HG03520 (cell line): ENCODE measurements at regions not wholly inside any gene's neighbourhood (a gene's known extent, or its start where the extent isn't known, plus 50 kb on each side); places are given as distances from the start of the nearest gene placed in this dataset.
"Not testable (repeated sequence)": the region's sequence is repeated elsewhere in the genome, so short reads cannot be mapped to it uniquely, and the experiment has no call there.

Source experiments
- ATAC-seq: cut with Tn5 transposase; IDR thresholded peaks from one replicate; pipeline ENCODE4 v1.9.1; 2021; ENCODE audit warnings: mild to moderate bottlenecking, moderate library complexity; ENCODE audit not compliant: unreplicated experiment

DNA sequence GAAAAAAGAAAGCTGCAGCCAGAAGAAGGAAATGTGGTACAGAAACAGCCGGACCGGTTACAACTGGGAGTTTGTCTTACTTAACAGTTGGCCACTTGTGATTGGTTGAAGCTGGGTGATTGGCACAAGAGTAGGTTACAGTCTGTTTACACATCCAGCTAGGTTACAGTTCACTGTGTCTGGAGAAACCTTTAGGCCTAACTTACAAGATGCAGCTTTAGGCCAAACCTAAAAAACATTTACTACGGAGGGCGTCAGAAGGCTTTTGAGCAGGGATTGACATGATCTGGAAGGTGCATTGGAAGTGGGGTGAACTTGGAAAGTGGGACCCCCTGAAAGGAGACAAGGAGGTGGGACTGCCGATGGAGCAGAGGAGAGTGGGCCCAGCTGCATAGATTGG, 122.3 kb downstream of the BANF2 start:
- ATAC-seq = no peak

DNA sequence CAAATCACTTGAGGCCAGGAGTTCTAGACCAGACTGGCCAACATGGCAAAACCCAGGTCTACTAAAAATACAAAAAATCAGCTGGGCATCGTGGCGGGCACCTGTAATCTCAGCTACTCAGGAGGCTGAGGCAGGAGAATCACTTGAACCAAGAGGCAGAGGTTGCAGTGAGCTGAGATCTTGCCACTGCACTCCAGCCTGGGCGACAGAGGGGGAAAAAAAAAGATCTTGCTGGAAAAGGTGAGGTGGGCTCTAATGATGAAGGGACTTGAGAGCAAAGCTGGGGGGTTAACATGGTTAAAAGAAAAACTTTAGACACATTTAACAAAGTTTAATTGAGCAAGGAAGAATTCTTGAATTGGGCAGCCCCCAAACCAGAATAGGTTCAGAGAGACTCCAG, 121.8 kb downstream of the BANF2 start:
- ATAC-seq = not testable (repeated sequence)

DNA sequence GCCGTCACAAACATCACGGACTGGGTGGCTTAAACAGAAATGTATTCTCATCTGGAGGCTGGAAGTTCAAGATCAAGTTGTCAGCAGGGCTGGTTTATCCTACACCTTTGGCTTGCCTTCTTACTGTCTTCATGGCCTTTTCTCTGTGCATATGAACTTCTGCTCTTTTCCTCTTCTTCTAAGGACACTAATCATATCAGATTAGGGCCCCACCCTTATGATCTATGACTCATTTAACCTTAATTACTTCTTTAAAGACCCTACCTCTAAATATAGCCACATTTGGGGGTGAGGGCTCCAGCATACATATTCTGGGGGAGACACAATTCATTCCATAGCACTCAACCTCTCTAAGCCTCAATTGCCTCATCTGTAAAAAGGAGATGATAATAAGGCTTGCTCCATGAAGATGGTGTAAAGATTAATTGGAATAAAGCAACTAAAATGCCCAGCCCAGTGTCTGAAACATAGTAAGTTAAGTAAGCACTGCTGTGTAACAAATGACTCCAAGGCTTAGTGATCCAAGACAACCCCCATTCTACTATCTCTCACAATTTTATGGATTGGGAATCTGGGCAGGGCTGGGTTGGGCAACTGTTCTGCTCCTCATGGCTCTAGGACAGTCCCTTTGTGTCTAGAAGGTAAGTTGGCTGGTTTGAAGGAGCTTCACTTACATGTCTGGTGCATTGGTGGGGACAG, 119.8 kb downstream of the BANF2 start:
- no peak for ATAC-seq

DNA sequence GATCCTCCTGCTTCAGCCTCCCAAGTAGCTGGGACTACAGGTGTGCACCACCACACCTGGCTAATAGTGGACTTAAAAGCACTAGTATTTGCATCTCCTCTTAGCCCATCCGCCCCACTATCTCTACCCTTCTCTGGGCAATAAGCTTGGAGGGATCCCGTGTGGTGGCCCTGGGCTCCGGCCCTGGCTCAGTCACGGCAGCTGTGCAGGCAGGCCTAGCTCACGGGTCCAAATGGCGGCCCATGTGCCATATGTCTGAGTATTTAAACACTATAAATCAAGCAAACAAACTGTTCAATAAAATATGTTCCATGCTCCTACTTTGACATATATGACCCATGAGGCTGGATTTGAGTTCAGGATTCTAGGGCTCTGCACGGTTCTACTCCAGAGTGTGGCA, 118.4 kb downstream of the BANF2 start:
- no peak for ATAC-seq

DNA sequence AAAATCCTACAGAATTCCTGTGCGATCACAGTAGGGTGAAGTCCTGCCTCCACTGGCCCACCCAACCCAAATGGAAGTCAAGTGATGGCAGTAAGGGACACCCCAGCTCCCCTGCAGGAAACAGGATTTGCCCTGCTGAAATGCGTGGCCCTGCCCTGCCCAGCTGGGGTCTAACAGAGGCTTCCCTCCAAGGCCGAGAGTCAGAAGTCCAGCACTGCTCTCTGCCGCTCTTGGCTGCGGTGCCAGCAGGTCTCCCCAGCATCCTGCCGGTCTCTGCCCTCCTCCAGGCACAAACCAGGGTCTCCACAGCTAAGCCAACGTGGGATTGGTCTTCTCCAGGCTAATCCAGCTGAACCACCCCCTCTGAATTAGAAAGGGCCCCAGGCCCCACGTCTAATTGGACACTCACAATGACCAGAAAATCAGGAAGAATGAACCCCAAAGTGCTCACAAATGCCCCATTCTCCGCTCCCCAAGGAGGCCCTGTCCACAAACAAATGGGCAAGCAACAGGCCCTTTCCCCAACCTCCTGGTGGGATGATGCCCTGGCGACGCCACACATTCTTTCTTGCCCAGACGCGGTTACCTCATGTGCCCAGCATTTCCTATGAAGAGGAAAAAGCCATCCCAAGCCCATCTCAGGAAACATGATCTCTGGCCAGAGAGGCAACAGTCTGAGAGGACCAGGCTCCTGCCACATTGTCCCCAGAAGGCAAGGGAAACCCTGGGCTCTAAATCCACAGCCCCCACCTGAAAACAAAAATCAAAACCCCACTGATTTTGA, 117.2 kb downstream of the BANF2 start:
- no peak for ATAC-seq

DNA sequence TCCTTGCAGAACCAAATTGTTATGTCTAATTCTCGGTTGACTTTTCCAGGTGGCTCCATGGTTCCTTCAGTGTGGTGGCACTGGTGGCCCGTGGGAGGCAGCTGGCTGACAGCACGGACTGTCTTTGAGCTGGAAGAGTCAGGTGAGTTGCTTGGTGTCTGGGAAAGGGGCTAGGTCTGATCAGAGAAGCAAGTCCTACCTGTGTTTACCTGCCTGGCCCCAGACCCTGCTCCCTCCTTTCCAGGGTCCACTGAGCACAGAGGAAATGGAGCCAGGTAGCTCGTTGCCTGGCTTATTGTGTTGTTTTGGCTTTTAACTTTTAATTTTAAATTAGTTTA, 111.8 kb downstream of the BANF2 start:
- ATAC-seq = no peak

DNA sequence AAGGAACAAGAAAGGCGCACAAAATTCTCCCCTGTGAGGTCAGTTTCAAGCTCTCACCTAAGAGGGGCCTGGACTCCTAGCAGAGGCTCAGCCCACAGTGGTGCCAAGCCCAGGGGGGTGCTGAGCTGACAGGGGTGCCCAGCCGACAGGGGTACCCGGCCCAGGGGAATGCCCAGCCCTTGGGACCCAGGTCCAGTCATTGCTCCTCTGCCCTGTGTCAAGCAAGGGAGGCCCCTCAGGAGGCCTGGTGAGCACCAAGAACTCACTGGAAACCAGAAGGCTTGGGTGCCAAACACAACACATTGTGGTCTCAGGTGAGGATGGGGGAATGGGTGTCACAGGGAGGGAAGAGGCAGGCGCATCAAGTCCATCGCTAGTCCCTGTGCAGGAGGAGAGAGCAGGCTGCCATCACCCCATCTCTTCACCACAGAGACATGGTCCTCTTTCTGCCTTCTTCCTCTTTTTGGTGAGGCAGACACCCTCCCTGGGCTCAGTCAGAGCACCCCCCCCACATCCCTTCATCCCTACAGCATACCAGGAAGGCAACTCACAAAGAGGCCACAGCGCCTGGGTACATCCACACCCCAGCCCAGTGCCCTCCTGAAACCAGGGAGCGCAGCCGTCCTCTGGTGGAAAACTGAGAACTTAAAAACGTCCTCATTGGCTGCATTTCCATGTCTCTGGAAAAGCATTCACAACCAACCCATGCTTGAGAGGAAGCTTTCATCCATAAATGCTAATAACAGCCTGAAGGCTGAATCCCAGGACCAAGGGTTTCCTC, 111.3 kb downstream of the BANF2 start:
- ATAC-seq = no peak

DNA sequence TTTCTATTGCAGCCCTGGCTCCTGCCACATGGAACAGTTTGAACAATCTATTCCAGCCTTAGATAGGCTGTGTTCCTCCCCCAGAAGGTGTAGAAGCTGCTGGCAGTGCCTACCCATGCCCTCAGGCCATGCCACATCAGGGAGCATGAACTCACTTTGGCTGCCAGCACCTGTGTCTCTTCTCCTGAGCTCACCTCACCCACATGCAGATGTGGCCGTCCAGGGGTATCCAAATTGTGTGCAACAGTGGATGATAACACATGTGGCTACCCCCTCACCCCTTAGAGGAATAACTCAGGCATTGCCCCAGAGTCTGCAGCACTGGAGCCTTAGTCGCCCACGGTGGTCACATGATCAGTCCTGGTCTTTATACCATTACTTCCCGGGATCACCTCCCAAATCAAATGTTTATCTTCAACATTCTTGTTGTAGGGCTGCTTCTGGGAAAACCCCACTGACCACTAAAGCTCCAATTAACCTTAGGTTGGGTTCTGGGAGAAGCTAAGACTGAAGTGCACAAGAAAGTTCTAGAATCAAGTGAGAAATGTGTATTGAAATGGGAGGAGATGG, 110.4 kb downstream of the BANF2 start:
- ATAC-seq = no peak

DNA sequence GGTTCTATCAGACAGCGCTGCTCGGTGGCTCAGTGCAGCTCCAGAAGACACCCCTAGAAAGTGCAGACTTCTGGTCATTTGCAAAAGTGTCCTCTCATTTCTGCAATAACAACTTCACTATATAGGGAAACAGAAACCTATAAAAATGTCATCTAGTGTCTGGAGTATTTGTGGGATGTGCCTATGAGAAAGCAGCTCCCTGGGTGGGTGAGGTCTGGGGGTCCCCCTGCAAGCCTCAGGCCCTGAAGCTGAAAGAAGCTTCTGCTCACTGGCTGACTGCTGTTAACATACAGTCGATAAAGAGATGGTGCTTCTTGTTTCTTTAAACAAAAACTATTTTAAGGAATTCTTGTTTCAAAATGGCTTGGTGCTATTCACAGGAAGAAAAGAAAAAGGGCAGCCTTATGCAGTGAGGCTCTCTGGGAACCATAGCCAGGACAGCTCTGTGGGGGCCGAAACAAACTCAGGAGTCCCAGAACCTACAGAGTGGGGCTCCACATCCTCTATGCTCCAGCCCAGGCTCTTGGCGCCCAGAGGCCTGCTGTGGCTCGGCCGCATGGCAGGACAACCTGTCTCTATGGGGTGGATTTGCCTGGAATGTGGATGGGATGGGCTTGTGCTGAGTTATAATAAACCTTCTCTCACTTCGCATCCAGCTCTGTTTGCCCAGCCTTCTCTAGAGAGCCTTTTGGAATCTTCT, 109.7 kb downstream of the BANF2 start:
- no peak for ATAC-seq

DNA sequence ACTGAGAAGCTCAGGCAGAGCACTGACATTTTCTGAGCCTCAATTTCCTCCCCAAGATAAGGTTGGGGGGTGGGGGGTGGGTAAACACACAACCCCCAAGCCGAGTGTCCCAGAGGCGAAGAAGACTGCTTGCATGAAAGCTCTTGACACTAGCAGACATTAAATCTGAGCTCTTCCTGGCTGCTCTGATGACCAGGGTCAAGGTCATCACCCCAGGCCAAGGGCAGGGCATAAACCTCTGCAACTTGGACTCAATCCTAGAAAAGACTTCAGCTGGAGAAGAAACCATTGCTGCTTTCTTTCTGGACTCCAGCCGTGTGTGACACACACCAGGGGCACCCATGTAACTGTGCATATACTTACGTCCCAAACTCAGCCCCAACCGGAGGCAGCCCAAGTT, 109.0 kb downstream of the BANF2 start:
- no peak for ATAC-seq

DNA sequence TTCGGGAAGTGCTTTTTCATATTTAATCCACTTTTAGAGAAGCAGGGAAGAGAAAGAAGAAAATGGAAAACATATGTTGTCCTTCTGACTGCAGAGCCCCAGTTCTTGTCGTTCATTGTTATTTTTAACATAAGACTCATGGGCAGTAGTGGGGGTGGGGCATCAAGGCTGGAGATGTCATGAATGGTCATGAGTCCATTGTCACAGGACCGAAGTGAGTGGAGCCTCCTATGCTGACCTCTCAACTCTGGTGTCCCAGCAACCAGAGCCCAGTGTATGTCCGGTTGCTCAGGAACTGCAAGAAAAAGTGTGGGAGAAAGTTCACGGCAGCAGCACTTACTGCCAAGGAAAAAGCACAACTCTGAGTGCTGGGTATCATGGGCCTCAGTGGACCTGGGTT, 108.6 kb downstream of the BANF2 start:
- no peak for ATAC-seq

DNA sequence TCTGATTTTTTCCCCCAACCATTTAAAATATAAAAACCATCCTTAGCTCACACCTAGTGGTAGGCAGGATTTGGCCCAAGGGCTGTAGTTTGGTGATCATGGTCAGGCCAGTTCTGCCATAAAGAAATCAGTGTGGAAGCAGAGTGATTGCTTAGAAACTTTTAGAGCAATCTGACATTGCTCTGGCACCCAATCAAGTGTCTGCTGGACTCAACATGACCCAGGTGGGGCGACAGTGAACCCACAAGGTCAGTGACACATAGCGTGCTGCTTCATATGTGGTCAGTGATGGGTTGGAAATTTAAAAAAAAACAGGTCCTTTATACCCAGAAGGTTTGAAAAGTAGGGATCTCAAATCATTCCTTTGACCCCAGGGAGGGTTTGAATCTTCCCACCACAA, 107.9 kb downstream of the BANF2 start:
- ATAC-seq = no peak

DNA sequence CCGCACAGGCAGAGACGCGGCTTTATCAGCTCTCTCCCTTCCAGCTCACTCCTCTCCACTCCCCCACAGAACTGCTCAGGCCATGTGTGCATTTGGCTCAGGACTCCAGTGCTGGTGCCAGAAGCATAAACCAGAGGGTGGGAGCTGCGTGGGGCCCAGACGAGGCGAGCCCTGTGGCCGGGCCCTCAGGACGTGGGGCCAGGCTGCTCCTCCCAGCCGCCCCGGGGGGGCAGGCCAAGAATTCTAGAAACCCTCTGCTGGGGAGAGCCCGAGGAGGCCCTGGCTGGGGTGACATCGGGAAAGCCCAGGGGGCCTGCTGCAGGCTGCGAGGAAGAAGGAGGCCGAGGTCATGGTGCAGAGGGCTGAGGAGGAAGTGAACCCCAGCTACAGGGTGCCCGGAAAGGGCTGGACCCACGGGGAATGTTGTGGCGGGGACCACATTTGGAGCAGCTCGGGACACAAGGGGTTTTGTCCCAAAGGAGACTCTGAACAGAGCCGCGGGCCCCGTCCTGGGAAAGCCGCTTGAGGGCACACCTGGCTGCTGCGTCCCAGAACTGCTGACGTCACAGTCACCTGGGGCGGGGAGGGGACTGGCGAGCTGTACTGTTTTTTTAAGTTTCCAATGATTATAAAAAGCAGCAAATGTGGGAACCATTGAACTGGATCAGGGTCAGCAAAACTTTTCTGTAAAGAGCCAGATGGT, 107.1 kb downstream of the BANF2 start:
- no peak for ATAC-seq

DNA sequence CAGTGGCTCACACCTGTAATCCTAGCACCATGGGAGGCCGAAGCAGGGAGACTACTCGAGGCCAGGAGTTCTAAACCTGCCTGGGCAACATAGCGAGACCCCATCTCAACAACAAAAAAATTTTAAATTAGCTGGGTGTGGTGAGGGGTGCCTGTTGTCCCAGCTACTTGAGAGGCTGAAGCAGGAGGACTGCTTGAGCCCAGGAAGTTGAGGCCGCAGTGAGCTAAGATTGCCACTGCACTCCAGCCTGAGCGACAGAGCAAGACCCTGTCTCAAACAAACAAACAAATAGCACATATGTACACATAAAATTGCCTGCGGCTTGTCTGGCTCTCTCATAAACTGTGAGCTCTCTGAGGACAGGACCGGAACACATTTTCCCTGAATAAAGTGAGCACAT, 106.3 kb downstream of the BANF2 start:
- no peak for ATAC-seq

DNA sequence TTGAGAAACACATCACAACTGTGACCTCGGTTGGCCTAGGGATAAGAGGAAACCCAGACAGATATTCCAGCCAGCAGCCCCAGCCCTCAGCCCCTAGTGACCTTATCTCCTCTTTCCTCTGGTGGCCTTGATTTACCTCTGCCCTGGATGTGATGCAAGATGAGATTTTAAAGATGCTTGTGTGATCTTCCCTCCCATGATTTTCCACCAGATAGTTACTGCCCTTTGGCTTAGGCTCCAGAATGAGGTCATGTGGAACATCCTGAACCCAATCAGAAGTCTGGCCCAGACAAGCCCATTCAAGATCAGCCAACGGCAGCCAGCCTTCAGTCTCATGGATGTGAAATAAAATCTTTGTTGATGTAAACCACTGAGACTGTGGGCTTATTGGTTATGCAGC, 104.0 kb downstream of the BANF2 start:
- ATAC-seq = no peak

DNA sequence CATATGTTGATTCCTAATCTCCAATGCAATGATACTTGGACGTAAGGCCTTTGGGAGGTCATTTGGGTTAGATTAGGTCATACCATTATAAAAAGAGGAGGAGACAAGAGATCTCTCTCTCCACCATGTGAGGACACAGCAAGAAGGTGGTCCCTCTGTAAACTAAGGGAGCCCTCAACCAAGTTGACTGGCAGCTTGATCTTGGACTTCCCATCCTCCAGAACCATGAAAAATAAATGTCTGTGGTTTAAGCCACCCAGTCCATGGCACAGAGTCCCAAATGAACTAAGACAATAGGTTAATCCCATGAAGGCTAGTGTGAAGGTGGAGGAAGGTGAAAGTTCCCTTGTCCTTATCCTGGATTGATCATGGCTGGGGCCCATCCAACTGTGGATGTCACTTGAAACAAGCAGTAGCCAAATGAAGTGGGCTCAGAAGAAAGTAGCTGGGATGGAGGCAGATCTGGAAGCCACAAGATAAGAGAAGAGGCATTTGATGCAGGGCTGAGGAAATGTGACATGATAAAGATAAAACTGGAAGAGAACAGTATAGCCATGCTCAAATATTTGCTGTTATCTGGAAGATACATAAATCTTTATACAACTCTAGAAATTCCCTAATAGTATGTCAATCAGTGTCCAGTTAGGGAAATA, 99.9 kb downstream of the BANF2 start:
- ATAC-seq = no peak

DNA sequence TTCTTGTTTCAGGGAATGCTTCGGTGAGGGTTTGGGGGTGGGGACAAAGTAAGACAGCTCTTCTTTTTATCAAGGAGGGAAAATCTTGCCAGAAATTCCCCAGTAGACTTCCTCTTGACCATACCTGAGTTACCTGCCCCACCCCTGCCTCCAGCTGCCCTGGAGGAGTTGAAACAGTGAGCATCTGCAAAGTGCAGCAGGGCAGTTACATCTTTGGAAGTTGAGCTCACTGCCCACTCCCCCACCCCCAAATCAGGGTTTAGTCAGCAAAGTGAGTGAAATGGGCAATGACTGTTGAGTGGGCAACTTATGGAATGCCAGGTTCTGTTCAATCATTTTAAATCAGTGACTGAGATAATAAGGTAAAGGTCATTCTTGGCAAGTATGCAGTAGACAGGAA, 98.8 kb downstream of the BANF2 start:
- ATAC-seq = no peak

DNA sequence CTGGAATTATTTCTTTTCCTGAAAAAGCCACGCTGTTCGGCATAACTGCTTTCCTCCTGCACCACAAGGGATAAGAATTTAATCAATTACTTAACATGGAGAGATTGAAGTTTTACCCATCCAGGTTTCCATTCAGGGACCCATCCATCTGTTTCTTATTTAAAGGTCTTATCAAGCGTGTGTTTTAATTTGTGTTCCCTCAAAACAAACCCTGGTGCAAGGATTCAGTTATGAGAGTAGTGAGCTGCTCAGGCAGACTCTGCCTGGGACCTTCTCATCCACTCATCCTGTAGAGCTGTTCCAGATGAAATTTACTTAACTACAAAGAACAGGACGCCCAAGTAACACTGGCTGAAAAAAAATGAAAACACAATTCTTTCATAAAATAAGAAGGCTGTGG, 97.8 kb downstream of the BANF2 start:
- ATAC-seq = no peak

DNA sequence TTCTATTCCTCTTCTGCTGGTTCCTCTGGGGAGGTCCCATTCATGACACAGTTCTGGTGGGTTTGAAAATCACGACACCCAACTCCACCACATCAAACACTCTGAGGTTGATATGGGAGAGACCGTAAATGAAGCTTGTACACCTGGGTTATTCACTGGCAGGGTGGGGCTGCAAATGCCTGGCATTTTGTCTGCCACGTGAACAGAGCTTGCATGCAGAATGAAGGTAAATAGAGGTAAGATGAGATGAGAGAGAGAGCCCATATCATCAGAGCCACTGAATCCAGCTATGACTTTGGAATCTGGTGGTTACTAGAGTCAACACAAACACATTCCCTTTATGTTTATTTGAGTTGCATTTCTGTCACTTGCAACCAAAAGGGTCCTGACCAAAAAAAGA, 97.4 kb downstream of the BANF2 start:
- ATAC-seq = no peak

DNA sequence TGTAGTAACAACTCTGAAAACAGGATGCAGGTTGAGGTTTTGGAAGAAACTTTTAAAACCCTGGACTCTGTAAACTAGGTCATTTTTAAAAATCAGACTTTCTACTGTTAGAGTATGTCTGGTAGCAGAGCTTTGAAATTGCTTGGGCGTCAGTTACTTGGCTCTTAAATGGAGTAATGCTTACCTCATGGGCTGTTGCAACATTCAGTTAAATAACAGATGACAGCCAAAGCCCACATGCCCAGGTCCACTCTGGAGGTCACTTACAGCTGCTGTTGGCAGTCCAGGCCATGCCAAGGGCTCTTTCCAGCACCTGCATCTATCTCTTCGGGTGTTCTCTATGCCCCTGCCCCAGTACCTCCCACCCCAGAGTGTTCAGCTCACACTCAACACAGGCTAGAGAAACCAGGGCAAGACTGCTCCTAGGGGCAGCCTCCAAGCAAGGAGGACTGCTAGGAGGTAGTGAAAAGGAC, 96.4 kb downstream of the BANF2 start:
- no peak for ATAC-seq
